ENCODE measurements at regions not wholly inside any gene's neighbourhood (a gene's known extent, or its start where the extent isn't known, plus 50 kb on each side); places are given as distances from the start of the nearest gene placed in this dataset.

DNA sequence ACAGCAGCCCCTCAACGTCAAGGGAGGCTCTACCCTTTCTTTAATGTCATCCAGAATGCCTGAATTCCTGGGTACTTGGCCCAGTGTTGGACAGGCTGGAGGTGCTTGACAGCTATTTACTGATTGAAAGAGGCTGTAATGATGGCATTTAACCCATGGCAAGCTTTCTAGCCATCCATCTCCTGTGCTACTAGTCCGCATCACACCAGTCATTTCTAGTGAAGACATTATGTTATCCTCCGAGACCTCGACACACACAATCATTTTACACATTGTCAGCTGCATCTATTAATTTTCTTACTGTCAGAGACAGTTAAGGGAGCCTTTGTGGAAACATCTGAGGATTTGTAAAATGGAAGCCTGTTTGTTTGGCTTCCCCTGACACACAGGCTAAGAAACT lies 149.3 kb upstream of the FSTL4 start:
- no peak for TF ChIP-seq POLR2A (IDR thresholded peaks at IDR 0.05; ENCODE audit: low read depth, low read length)
- TF ChIP-seq POU2F2 (IDR thresholded peaks at IDR 0.05; ENCODE audit: low read depth, low read length): no peak
- TF ChIP-seq TAF1 (IDR thresholded peaks at IDR 0.05; ENCODE audit: low read depth, low read length): no peak
- no peak for TF ChIP-seq POLR2AphosphoS5 (IDR thresholded peaks at IDR 0.05; ENCODE audit: low read depth, low read length)
- TF ChIP-seq PAX5 (IDR thresholded peaks at IDR 0.05; ENCODE audit: insufficient read depth, low read length, severe bottlenecking): no peak
- FAIRE-seq: no peak
- no peak for DNase-seq (ENCODE audit: insufficient read length, low spot score)

DNA sequence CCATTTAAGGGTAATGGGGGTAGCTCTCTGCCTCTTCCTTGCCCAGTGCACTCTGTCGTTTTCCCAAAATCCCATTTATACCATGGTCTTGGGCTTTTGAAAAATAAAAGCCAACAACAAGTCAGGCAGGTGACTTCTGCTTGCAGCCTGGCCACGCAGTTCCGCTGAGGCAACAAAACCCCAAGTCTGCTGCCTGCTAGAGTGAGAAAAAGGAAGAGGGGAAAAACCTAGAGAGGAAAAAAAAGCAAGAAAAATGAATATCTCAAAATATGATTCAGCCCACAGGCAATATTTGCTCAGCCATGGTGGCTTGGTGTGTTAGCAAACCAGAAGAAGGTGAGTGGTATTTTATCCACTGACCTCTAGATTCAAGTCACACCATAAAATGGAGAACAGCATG lies 148.2 kb upstream of the FSTL4 start:
- no peak for DNase-seq (ENCODE audit: insufficient read length, low spot score)
- no peak for TF ChIP-seq TAF1 (IDR thresholded peaks at IDR 0.05; ENCODE audit: low read depth, low read length)
- no peak for TF ChIP-seq PAX5 (IDR thresholded peaks at IDR 0.05; ENCODE audit: insufficient read depth, low read length, severe bottlenecking)
- no peak for TF ChIP-seq POLR2A (IDR thresholded peaks at IDR 0.05; ENCODE audit: low read depth, low read length)
- TF ChIP-seq SPI1 (IDR thresholded peaks at IDR 0.05; ENCODE audit: low read depth, low read length): no peak
- TF ChIP-seq POU2F2 (IDR thresholded peaks at IDR 0.05; ENCODE audit: low read depth, low read length): no peak
- TF ChIP-seq POLR2AphosphoS5 (IDR thresholded peaks at IDR 0.05; ENCODE audit: low read depth, low read length): no peak
- no peak for FAIRE-seq

DNA sequence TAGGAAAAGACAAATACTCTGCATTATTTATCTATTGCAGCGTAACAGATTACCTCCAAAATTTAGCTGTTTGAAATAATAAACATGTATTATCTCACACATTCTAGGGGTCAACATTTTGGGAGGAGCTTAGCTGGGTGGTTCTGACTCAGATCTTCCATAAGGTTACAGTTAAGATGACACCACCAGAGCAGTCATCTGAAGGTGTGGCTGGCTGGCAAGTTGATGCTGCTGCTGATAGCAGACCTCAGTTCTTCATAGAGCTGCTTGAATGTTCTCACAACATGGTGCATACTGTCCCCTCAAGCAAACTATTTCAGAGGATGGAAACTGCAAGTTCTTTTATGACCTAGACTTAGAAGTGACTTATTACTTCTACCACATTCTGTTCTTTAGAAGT lies 146.3 kb upstream of the FSTL4 start:
- TF ChIP-seq TAF1 (IDR thresholded peaks at IDR 0.05; ENCODE audit: low read depth, low read length) (no peak), POLR2A (IDR thresholded peaks at IDR 0.05; ENCODE audit: low read depth, low read length) (no peak), POLR2AphosphoS5 (IDR thresholded peaks at IDR 0.05; ENCODE audit: low read depth, low read length) (no peak), POU2F2 (IDR thresholded peaks at IDR 0.05; ENCODE audit: low read depth, low read length) (no peak), SPI1 (IDR thresholded peaks at IDR 0.05; ENCODE audit: low read depth, low read length) (no peak), PAX5 (IDR thresholded peaks at IDR 0.05; ENCODE audit: insufficient read depth, low read length, severe bottlenecking) (no peak)
- DNase-seq (ENCODE audit: insufficient read length, low spot score) (no peak), FAIRE-seq (no peak)

DNA sequence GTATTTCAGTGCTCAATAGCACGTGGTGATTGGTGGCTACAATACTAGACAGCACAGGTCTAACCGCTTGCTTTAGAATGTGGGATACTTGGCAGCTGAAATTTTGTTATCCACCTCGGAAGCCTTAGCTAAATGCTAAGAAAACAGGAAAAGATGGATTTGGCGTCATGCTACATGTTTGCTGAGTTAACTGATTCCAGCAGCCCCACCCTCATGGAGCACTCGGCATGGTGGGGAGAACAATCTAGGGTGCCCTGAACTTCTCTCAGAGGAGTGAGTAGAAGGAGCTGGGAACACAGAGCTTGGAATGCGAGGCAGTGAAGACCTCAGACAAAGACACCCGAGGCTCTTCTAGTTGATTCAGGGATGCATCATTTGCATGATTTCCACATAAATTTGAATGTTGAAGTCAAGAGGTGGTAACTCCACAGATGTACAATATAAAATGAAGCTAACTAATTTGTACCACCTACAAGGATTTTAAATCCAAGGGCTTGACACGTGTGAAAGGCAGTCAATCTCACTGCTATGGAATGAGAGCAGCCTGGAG lies 145.1 kb upstream of the FSTL4 start:
- DNase-seq (ENCODE audit: insufficient read length, low spot score): no peak
- TF ChIP-seq TAF1 (IDR thresholded peaks at IDR 0.05; ENCODE audit: low read depth, low read length) (no peak), SPI1 (IDR thresholded peaks at IDR 0.05; ENCODE audit: low read depth, low read length) (no peak), POLR2AphosphoS5 (IDR thresholded peaks at IDR 0.05; ENCODE audit: low read depth, low read length) (no peak), PAX5 (IDR thresholded peaks at IDR 0.05; ENCODE audit: insufficient read depth, low read length, severe bottlenecking) (no peak), POU2F2 (IDR thresholded peaks at IDR 0.05; ENCODE audit: low read depth, low read length) (no peak), POLR2A (IDR thresholded peaks at IDR 0.05; ENCODE audit: low read depth, low read length) (no peak)
- FAIRE-seq: no peak

DNA sequence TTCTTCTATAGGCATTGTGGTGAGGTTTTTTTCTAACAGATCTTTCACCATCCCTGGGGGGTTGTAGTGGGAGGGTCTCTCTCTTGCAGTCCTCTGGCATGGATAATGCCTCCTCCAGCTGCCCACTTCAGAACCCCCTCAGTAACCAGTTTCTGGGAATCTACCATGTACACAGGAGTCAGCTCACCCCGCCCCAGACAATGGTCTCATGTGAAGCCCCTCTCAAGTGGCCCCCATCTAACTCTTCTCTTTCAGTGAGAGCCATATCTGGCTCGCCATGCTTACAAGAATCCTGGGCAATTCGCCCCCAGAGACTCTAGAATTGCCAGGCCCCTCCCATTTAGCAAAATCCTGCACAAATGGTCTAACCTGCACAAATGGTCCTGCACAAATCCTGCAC lies 144.4 kb upstream of the FSTL4 start:
- DNase-seq (ENCODE audit: insufficient read length, low spot score): no peak
- no peak for TF ChIP-seq POLR2A (IDR thresholded peaks at IDR 0.05; ENCODE audit: low read depth, low read length)
- TF ChIP-seq SPI1 (IDR thresholded peaks at IDR 0.05; ENCODE audit: low read depth, low read length): no peak
- no peak for TF ChIP-seq POLR2AphosphoS5 (IDR thresholded peaks at IDR 0.05; ENCODE audit: low read depth, low read length)
- TF ChIP-seq TAF1 (IDR thresholded peaks at IDR 0.05; ENCODE audit: low read depth, low read length): no peak
- no peak for TF ChIP-seq PAX5 (IDR thresholded peaks at IDR 0.05; ENCODE audit: insufficient read depth, low read length, severe bottlenecking)
- no peak for TF ChIP-seq POU2F2 (IDR thresholded peaks at IDR 0.05; ENCODE audit: low read depth, low read length)
- FAIRE-seq: no peak

DNA sequence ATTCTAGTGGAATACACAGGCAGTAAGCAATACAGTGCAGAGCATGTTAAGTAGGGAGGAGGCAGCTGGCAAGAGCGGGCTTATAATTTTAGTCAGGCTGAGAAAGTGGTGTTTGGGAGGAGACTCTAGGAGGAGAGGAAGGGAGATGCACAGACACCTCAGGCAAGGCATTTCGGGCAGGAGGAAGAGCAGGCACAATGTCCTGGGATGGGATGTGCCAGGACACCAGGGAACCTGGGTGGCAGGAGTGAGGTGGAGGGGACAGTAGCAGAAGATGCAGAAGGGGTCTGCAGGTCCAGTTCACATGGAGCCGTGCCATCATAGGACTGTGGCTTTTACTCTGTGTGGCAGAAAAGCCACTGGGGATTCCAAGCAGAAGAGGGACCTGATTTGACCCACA lies 143.7 kb upstream of the FSTL4 start:
- DNase-seq (ENCODE audit: insufficient read length, low spot score) (no peak), FAIRE-seq (no peak)
- TF ChIP-seq PAX5 (IDR thresholded peaks at IDR 0.05; ENCODE audit: insufficient read depth, low read length, severe bottlenecking) (no peak), SPI1 (IDR thresholded peaks at IDR 0.05; ENCODE audit: low read depth, low read length) (no peak), POU2F2 (IDR thresholded peaks at IDR 0.05; ENCODE audit: low read depth, low read length) (no peak), POLR2AphosphoS5 (IDR thresholded peaks at IDR 0.05; ENCODE audit: low read depth, low read length) (no peak), POLR2A (IDR thresholded peaks at IDR 0.05; ENCODE audit: low read depth, low read length) (no peak), TAF1 (IDR thresholded peaks at IDR 0.05; ENCODE audit: low read depth, low read length) (no peak)

DNA sequence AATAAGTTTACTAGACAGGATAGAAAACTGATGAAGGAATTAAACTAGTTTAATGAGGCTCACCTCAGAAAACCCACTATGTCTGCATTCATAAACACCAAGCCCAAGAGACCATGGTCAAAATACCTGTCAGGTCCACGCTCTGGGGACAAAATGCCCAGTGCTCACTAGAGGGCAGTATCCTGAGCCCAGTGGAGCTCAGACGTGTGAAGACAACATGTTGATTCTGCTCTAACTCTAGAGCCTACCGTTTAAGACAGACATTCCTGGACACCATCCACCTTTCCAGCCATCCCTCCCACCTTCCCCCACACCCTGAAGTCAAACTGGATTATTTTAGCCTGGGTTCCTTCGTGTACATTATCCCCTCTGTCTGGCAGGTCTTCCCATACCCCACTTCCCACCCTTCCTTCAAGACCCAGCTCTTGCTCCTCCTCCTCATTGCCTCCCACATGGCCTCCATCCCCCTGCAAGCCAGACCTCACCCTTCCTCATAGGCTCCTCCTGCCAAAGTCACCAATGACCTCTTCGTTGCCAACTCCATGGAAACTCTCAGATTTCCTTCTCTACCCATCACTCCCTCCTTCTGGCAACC lies 142.3 kb upstream of the FSTL4 start:
- TF ChIP-seq POLR2AphosphoS5 (IDR thresholded peaks at IDR 0.05; ENCODE audit: low read depth, low read length): no peak
- TF ChIP-seq POU2F2 (IDR thresholded peaks at IDR 0.05; ENCODE audit: low read depth, low read length): no peak
- no peak for TF ChIP-seq POLR2A (IDR thresholded peaks at IDR 0.05; ENCODE audit: low read depth, low read length)
- TF ChIP-seq PAX5 (IDR thresholded peaks at IDR 0.05; ENCODE audit: insufficient read depth, low read length, severe bottlenecking): no peak
- TF ChIP-seq TAF1 (IDR thresholded peaks at IDR 0.05; ENCODE audit: low read depth, low read length): no peak
- TF ChIP-seq SPI1 (IDR thresholded peaks at IDR 0.05; ENCODE audit: low read depth, low read length): no peak
- peak; percentile 41 for FAIRE-seq
- DNase-seq (ENCODE audit: insufficient read length, low spot score): peak; percentile 13

DNA sequence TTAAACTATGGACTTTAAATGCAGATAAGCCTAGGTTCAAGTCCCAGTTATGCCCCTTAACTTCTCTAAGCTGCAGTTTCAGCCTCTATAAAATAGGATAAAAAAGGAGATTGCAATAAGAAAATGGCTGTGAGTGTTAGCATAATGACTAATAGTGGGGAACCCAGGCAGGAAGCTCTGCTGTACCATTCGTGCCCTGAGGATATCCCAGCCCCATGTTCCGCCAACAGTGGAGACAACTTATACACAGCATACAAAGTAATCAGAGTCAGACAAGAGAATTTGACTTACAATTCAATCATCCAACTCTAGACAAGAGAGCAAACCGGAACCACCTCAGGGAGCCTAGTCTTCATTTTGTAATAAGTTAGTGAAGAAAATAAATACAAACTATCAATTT lies 141.5 kb upstream of the FSTL4 start:
- DNase-seq (ENCODE audit: insufficient read length, low spot score): no peak
- no peak for FAIRE-seq
- TF ChIP-seq POU2F2 (IDR thresholded peaks at IDR 0.05; ENCODE audit: low read depth, low read length) (no peak), SPI1 (IDR thresholded peaks at IDR 0.05; ENCODE audit: low read depth, low read length) (no peak), PAX5 (IDR thresholded peaks at IDR 0.05; ENCODE audit: insufficient read depth, low read length, severe bottlenecking) (no peak), POLR2A (IDR thresholded peaks at IDR 0.05; ENCODE audit: low read depth, low read length) (no peak), TAF1 (IDR thresholded peaks at IDR 0.05; ENCODE audit: low read depth, low read length) (no peak), POLR2AphosphoS5 (IDR thresholded peaks at IDR 0.05; ENCODE audit: low read depth, low read length) (no peak)

DNA sequence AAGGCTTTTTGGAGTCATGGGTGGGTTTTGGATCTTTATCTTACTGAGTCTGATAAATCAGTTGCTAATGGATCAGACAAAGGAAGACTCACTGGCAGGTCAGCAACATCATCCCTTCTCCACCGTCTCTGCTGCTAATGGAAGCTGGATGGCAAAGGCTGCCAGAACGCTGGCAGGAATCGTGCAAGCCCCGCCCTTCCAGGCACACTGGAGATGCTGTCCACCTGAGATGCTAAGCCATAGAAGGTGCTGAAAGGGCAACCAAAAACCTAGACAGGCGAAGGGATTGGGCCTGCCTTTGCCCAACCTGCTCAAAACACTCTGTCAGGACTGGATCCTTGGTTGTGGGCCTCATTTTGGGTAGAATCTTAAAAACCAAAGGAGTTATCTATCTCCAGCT lies 139.5 kb upstream of the FSTL4 start:
- FAIRE-seq (no peak), DNase-seq (ENCODE audit: insufficient read length, low spot score) (no peak)
- TF ChIP-seq POLR2A (IDR thresholded peaks at IDR 0.05; ENCODE audit: low read depth, low read length) (no peak), SPI1 (IDR thresholded peaks at IDR 0.05; ENCODE audit: low read depth, low read length) (no peak), TAF1 (IDR thresholded peaks at IDR 0.05; ENCODE audit: low read depth, low read length) (no peak), POU2F2 (IDR thresholded peaks at IDR 0.05; ENCODE audit: low read depth, low read length) (no peak)

DNA sequence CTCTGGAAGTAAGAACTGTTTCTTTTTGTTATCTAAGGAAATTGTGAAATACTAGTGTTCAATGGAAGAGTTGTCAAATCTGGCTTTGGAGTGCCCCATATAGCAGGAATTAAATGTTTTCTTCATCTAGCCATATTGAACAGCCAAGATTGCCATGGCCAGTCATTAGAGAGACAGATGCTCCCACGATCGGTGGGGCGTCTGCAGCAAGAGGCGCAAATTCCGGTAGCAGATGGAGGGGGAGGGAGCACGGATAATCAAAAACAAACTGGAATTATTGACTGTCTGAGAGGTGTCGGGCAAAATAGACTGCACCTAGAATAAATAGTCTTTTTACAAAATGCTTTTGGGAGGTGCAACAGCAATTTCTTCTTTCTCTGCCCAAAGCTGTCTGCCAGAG lies 139.1 kb upstream of the FSTL4 start:
- DNase-seq (ENCODE audit: insufficient read length, low spot score) (no peak), FAIRE-seq (no peak)
- TF ChIP-seq POLR2AphosphoS5 (IDR thresholded peaks at IDR 0.05; ENCODE audit: low read depth, low read length) (no peak), SPI1 (IDR thresholded peaks at IDR 0.05; ENCODE audit: low read depth, low read length) (no peak), POLR2A (IDR thresholded peaks at IDR 0.05; ENCODE audit: low read depth, low read length) (no peak), PAX5 (IDR thresholded peaks at IDR 0.05; ENCODE audit: insufficient read depth, low read length, severe bottlenecking) (no peak), TAF1 (IDR thresholded peaks at IDR 0.05; ENCODE audit: low read depth, low read length) (no peak), POU2F2 (IDR thresholded peaks at IDR 0.05; ENCODE audit: low read depth, low read length) (no peak)
